H1 (cell line): ENCODE measurements at regions not wholly inside any gene's neighbourhood (a gene's known extent, or its start where the extent isn't known, plus 50 kb on each side); places are given as distances from the start of the nearest gene placed in this dataset.

ENCODE experiments used
- CTCF ChIA-PET: fragments of 300-600 bp; sonication (Branson Sonifier 250); formaldehyde crosslinking; loops from one replicate; lab custom pipeline; 2021; ENCODE audit not compliant: partially characterized antibody; lab: Charles Lee
- POLR2A ChIA-PET: fragments of 300-600 bp; sonication (Branson Sonifier 250); formaldehyde crosslinking; loops from one replicate; lab custom pipeline; 2021; ENCODE audit warnings: inconsistent platforms; ENCODE audit not compliant: partially characterized antibody; lab: Charles Lee
- DNase-seq, 2 experiments: peaks; one replicate each; pipeline versions ENCODE4 v3.0.0 to v3.0.0-alpha.2; 2010 to 2022; ENCODE audit warnings: low spot score in 2 of 2, low read depth in 1 of 2, mixed read lengths in 1 of 2
- FAIRE-seq: peaks from 2 replicates; lab custom pipeline; 2011; peaks lifted over from hg19 to GRCh38; lab: Jason Lieb, UNC
- H2AFZ ChIP-seq: 2 replicates; pipeline ENCODE4 v1.8.1; 2012; ENCODE audit warnings: low read length, inconsistent platforms
- H2AK5ac ChIP-seq: 2 replicates; pipeline ENCODE4 v1.6.1; 2013; ENCODE audit warnings: low read depth, low read length
- H2BK120ac ChIP-seq: replicated peaks from 2 replicates; pipeline ENCODE3; 2013; ENCODE audit warnings: low read depth, low read length, inconsistent platforms
- H2BK12ac ChIP-seq: 2 replicates; pipeline ENCODE4 v1.6.1; 2013; ENCODE audit warnings: low read depth, low read length
- H2BK15ac ChIP-seq: 2 replicates; pipeline ENCODE4 v1.6.1; 2013; ENCODE audit warnings: low read length
- H2BK20ac ChIP-seq: 2 replicates; pipeline ENCODE4 v1.6.1; 2013; ENCODE audit warnings: low read length
- H2BK5ac ChIP-seq: 2 replicates; pipeline ENCODE4 v1.6.1; 2013; ENCODE audit warnings: low read depth, low read length
- H3K14ac ChIP-seq: 2 replicates; pipeline ENCODE4 v1.6.1; 2013; ENCODE audit warnings: inconsistent platforms; ENCODE audit not compliant: insufficient read length
- H3K18ac ChIP-seq: 2 replicates; pipeline ENCODE4 v1.6.1; 2013; ENCODE audit warnings: low read length; ENCODE audit errors: extremely low read depth
- H3K23ac ChIP-seq: 2 replicates; pipeline ENCODE4 v1.6.1; 2013; ENCODE audit warnings: inconsistent platforms; ENCODE audit not compliant: insufficient read length
- H3K23me2 ChIP-seq: 2 replicates; pipeline ENCODE4 v1.6.1; 2013; ENCODE audit warnings: low read depth, low read length
- H3K27ac ChIP-seq: 2 replicates; pipeline ENCODE4 v1.6.1; 2011; ENCODE audit warnings: low read depth, low read length, inconsistent platforms
- H3K27me3 ChIP-seq, 4 experiments: replicated peaks in 1 of 4; 1 replicate in 1 of 4; 2 replicates in 3 of 4; pipeline versions ENCODE4 v1.6.1 to v1.8.1; 2011 to 2013; ENCODE audit warnings: low read length in 3 of 4, mild to moderate bottlenecking in 3 of 4, inconsistent platforms in 2 of 4, mixed read lengths in 2 of 4, moderate library complexity in 1 of 4; ENCODE audit not compliant: control insufficient read depth in 3 of 4, insufficient read depth in 3 of 4; ENCODE audit errors: extremely low read depth in 1 of 4
- H3K36me3 ChIP-seq, 4 experiments: 2 replicates each; pipeline versions ENCODE4 v1.6.1 to v1.8.1; 2011 to 2013; ENCODE audit warnings: mild to moderate bottlenecking in 4 of 4, low read length in 3 of 4, moderate library complexity in 2 of 4, control low read depth in 1 of 4, inconsistent platforms in 1 of 4; ENCODE audit not compliant: insufficient read depth in 4 of 4, control insufficient read depth in 2 of 4
- H3K4ac ChIP-seq: replicated peaks from 2 replicates; pipeline ENCODE3; 2013; ENCODE audit warnings: low read length, low read depth, mixed read lengths, inconsistent platforms; ENCODE audit not compliant: insufficient read length
- H3K4me1 ChIP-seq, 4 experiments: replicated peaks in 1 of 4; 1 replicate in 1 of 4; 2 replicates in 3 of 4; pipeline versions ENCODE4 v1.6.1 to v1.8.1; 2011 to 2013; ENCODE audit warnings: low read length in 3 of 4, inconsistent platforms in 2 of 4, mixed read lengths in 1 of 4; ENCODE audit not compliant: insufficient read depth in 4 of 4, control insufficient read depth in 3 of 4
- H3K4me2 ChIP-seq, 2 experiments: 2 replicates each; pipeline versions ENCODE4 v1.6.1 to v1.8.1; 2011 to 2013; ENCODE audit warnings: low read depth in 2 of 2, low read length in 2 of 2, control low read depth in 1 of 2, inconsistent platforms in 1 of 2, mild to moderate bottlenecking in 1 of 2; ENCODE audit not compliant: insufficient read depth in 1 of 2
- H3K4me3 ChIP-seq, 4 experiments: fragments of 200-600, 300-600 bp in 1 of 4; sonication (generic), shearing (Covaris generic), sonication (Bioruptor Twin) in 1 of 4; 2 replicates each; pipeline versions ENCODE4 v1.5.1 to v1.8.1; 2011 to 2016; ENCODE audit warnings: low read length in 4 of 4, low read depth in 3 of 4, control low read depth in 2 of 4, inconsistent platforms in 2 of 4, mild to moderate bottlenecking in 2 of 4, mixed read lengths in 1 of 4, moderate library complexity in 1 of 4; ENCODE audit not compliant: insufficient read depth in 2 of 4; ENCODE audit errors: extremely low read depth in 1 of 4
- H3K56ac ChIP-seq: replicated peaks from 2 replicates; pipeline ENCODE3; 2013; ENCODE audit warnings: low read depth, mild to moderate bottlenecking, mixed read lengths, low read length, inconsistent platforms; ENCODE audit not compliant: insufficient read length
- H3K79me1 ChIP-seq: 2 replicates; pipeline ENCODE4 v1.6.1; 2013; ENCODE audit warnings: low read depth, low read length, control low read depth
- H3K79me2 ChIP-seq, 2 experiments: 2 replicates each; pipeline versions ENCODE4 v1.6.1 to v1.8.1; 2012 to 2013; ENCODE audit warnings: low read length in 2 of 2, mild to moderate bottlenecking in 2 of 2, inconsistent platforms in 1 of 2; ENCODE audit not compliant: insufficient read depth in 2 of 2, control insufficient read depth in 1 of 2
- H3K9ac ChIP-seq, 4 experiments: replicated peaks in 1 of 4; 1 replicate in 1 of 4; 2 replicates in 3 of 4; pipeline versions ENCODE4 v1.6.1 to v1.8.1; 2011 to 2013; ENCODE audit warnings: low read depth in 3 of 4, low read length in 3 of 4, control low read depth in 2 of 4, mild to moderate bottlenecking in 2 of 4, moderate library complexity in 2 of 4, inconsistent platforms in 1 of 4; ENCODE audit errors: extremely low read depth in 1 of 4
- H3K9me3 ChIP-seq, 2 experiments: 2 replicates each; pipeline versions ENCODE4 v1.6.1 to v1.8.1; 2012 to 2013; ENCODE audit warnings: mild to moderate bottlenecking in 2 of 2, moderate library complexity in 2 of 2, control low read depth in 1 of 2, inconsistent platforms in 1 of 2, low read depth in 1 of 2, low read length in 1 of 2, mixed read lengths in 1 of 2; ENCODE audit not compliant: insufficient read depth in 2 of 2
- H4K20me1 ChIP-seq, 2 experiments: replicated peaks in 1 of 2; 2 replicates each; pipeline versions ENCODE3 to v1.8.1; 2011 to 2013; ENCODE audit warnings: inconsistent platforms in 2 of 2, low read length in 2 of 2, mild to moderate bottlenecking in 1 of 2; ENCODE audit not compliant: insufficient read depth in 2 of 2, control insufficient read depth in 1 of 2
- H4K5ac ChIP-seq: 2 replicates; pipeline ENCODE4 v1.6.1; 2013; ENCODE audit warnings: low read length, low read depth, mixed read lengths, inconsistent platforms; ENCODE audit not compliant: insufficient read length
- H4K8ac ChIP-seq: 2 replicates; pipeline ENCODE4 v1.8.0; 2013; ENCODE audit warnings: mild to moderate bottlenecking, moderate library complexity, low read length, inconsistent platforms; ENCODE audit not compliant: insufficient read depth; ENCODE audit errors: extremely low read depth
- H4K91ac ChIP-seq: replicated peaks from 2 replicates; pipeline ENCODE3; 2013; ENCODE audit warnings: low read length, mixed read lengths, inconsistent platforms; ENCODE audit not compliant: insufficient read length
- ATF3 ChIP-seq: IDR thresholded peaks from 2 replicates; pipeline ENCODE4 v1.6.1; 2011; ENCODE audit warnings: low read depth, mild to moderate bottlenecking, low read length; ENCODE audit not compliant: insufficient read depth
- CTCF ChIP-seq, 3 experiments: IDR thresholded peaks; 1 replicate in 2 of 3; 2 replicates in 1 of 3; pipeline versions ENCODE4 v1.5.1 to v1.6.1; 2011; ENCODE audit warnings: low read length in 3 of 3, mild to moderate bottlenecking in 3 of 3, inconsistent platforms in 2 of 3, low read depth in 1 of 3, moderate library complexity in 1 of 3; ENCODE audit not compliant: insufficient read depth in 1 of 3; ENCODE audit errors: control extremely low read depth in 1 of 3
- E2F6 ChIP-seq: IDR thresholded peaks from 2 replicates; pipeline ENCODE4 v1.6.1; 2012; ENCODE audit warnings: inconsistent platforms
- NANOG ChIP-seq: IDR thresholded peaks from 2 replicates; pipeline ENCODE4 v1.6.1; 2011; ENCODE audit warnings: low read length, low read depth, mild to moderate bottlenecking, inconsistent platforms; ENCODE audit not compliant: insufficient read depth, poor library complexity, severe bottlenecking
- RAD21 ChIP-seq, 2 experiments: IDR thresholded peaks in 1 of 2; conservative IDR thresholded peaks in 1 of 2; 2 replicates each; pipeline ENCODE4 v1.6.1; 2011; ENCODE audit warnings: low read depth in 2 of 2, low read length in 2 of 2, improper control_type of control experiment in 1 of 2, inconsistent platforms in 1 of 2, mild to moderate bottlenecking in 1 of 2, moderate library complexity in 1 of 2
- TBP ChIP-seq: IDR thresholded peaks from 2 replicates; pipeline ENCODE4 v1.6.1; 2011; ENCODE audit warnings: low read depth, low read length, improper control_type of control experiment
- TEAD4 ChIP-seq: IDR thresholded peaks from 2 replicates; pipeline ENCODE4 v1.6.1; 2012; ENCODE audit warnings: low read depth, low read length, inconsistent platforms, mixed read lengths
- WGBS, 2 experiments: shearing (Covaris generic) in 1 of 2; methylation state at CpG; one replicate each; pipeline versions ENCODE4 v1.1.6 to v1.1.7; 2013 to 2015; ENCODE audit warnings: low lambda C conversion rate in 2 of 2, mixed read lengths in 2 of 2, inconsistent platforms in 1 of 2, low coverage in 1 of 2, missing lambda C conversion rate in 1 of 2; ENCODE audit not compliant: insufficient replicate concordance in 2 of 2, insufficient coverage in 1 of 2, insufficient read length in 1 of 2; ENCODE audit errors: extremely low coverage in 1 of 2, missing lambda C conversion rate in 1 of 2; 5-methylcytosine and 5-hydroxymethylcytosine counted together

- Histone ChIP-seq H2BK120ac (no peak overlapping the region), H4K20me1 (no peaks in the 10 kb centered on the region), H3K9ac (no peak overlapping the region), H3K56ac (no peak overlapping the region), H3K4me3 (no peak overlapping the region), H2BK20ac (no peak overlapping the region)
- TF ChIP-seq TEAD4 (peak; percentile 50; the same call in 1 of the 2 replicates), ATF3 (no peak), CTCF (IDR thresholded peaks at IDR 0.05; ENCODE audit: control extremely low read depth in 1 of 3, insufficient read depth in 1 of 3, low read depth in 1 of 3, low read length in 3 of 3) (peak; percentile 53 to 80 (median 70)), NANOG (peak; percentile 4), E2F6 (no peak), RAD21 (IDR thresholded peaks at IDR 0.05 in 1 of 2, conservative IDR thresholded peaks at IDR 0.05 in 1 of 2; ENCODE audit: low read depth in 2 of 2, low read length in 2 of 2) (peak; percentile 84 to 89), TBP (peak; percentile 69)
- TF ChIP-seq, all 59 proteins: peak for 5
- H2AK5ac ChIP-seq = no peak overlapping the region
- no peak overlapping the region for H3K23ac ChIP-seq
- H3K9me3 ChIP-seq = no peaks in the 10 kb centered on the region
- ChIA-PET POLR2A (interaction anchor here (0.8 to 1.3 kb wide), 2 partner anchors 11 to 127 kb away, joined by 3 to 6 read pairs; no protein-coding TSS in a partner anchor), CTCF (interaction anchor here (0.6 to 2.7 kb wide), 36 partner anchors 8 to 420 kb away, joined by 3 to 26 read pairs (median 4); no protein-coding TSS in a partner anchor)
- H3K27ac ChIP-seq = no peak overlapping the region
- no peak overlapping the region for H4K5ac ChIP-seq
- no peaks in the 10 kb centered on the region for H3K79me2 ChIP-seq
- peak; percentile 92 for FAIRE-seq
- no peaks in the 10 kb centered on the region for H3K23me2 ChIP-seq
- no peaks in the 10 kb centered on the region for H3K27me3 ChIP-seq
- WGBS, 2 experiments = 56% methylated on average over 7 of the region's 7 CpGs; no CpG with 5 or more reads in 1 of the 2 experiments
- H4K8ac ChIP-seq = no peak overlapping the region
- H3K18ac ChIP-seq = no peak overlapping the region
- no peak overlapping the region for H3K14ac ChIP-seq
- no peak overlapping the region for H4K91ac ChIP-seq
- no peak overlapping the region for H2AFZ ChIP-seq
- H2BK15ac ChIP-seq = no peak overlapping the region
- no peak overlapping the region for H2BK12ac ChIP-seq
- DNase-seq = peak; percentile 38 to 70
- H3K79me1 ChIP-seq = no peaks in the 10 kb centered on the region
- peaks cover 0 to 7% (median 0%) of the 10 kb centered on the region in 4 experiments; a peak in 1 of 7 replicates for H3K4me1 ChIP-seq
- no peak overlapping the region for H3K4me2 ChIP-seq
- H2BK5ac ChIP-seq = no peak overlapping the region
- H3K36me3 ChIP-seq = no peaks in the 10 kb centered on the region
- no peak overlapping the region for H3K4ac ChIP-seq
Observed at GRCh38 chr15:92521624-92522008, 127.9 kb downstream of the ST8SIA2 start.
